GM06990 (cell line): ENCODE measurements at regions not wholly inside any gene's neighbourhood (a gene's known extent, or its start where the extent isn't known, plus 50 kb on each side); places are given as distances from the start of the nearest gene placed in this dataset.

ENCODE experiments used
- DNase-seq: peaks from one replicate; pipeline ENCODE4 v3.0.0-alpha.2; 2011; ENCODE audit not compliant: insufficient read length; ENCODE audit errors: extremely low read depth
- H3K27me3 ChIP-seq: replicated peaks from 2 replicates; pipeline ENCODE4 v1.6.0; 2011; ENCODE audit warnings: low read length; ENCODE audit not compliant: control insufficient read depth, insufficient read depth
- H3K36me3 ChIP-seq: 2 replicates; pipeline ENCODE4 v1.5.1; 2011; ENCODE audit warnings: low read length; ENCODE audit not compliant: control insufficient read depth, insufficient read depth
- H3K4me3 ChIP-seq: replicated peaks from 2 replicates; pipeline ENCODE4 v1.5.1; 2011; ENCODE audit warnings: low read depth, mild to moderate bottlenecking, control low read depth, low read length
- CTCF ChIP-seq: IDR thresholded peaks from 2 replicates; pipeline ENCODE4 v1.5.1; 2011; ENCODE audit warnings: low read length, control low read depth, mild to moderate bottlenecking, inconsistent platforms; ENCODE audit not compliant: insufficient read depth, poor library complexity, severe bottlenecking

GRCh38 chr9:108650826-108651225 is 205.0 kb downstream of the ACTL7B start:
- H3K4me3 ChIP-seq = no peak overlapping the region
- no peaks in the 10 kb centered on the region for H3K36me3 ChIP-seq
- H3K27me3 ChIP-seq = no peaks in the 10 kb centered on the region
- TF ChIP-seq CTCF = no peak
- no peak for DNase-seq

GRCh38 chr9:108645520-108645919 is 210.3 kb downstream of the ACTL7B start:
- Histone ChIP-seq H3K27me3 (no peaks in the 10 kb centered on the region; the same call in 1 of the 2 replicates), H3K36me3 (no peaks in the 10 kb centered on the region), H3K4me3 (no peak overlapping the region)
- TF ChIP-seq CTCF = no peak
- DNase-seq = no peak

GRCh38 chr9:108643731-108644510 is 211.9 kb downstream of the ACTL7B start:
- TF ChIP-seq CTCF = no peak
- H3K36me3 ChIP-seq = no peaks in the 10 kb centered on the region
- no peaks in the 10 kb centered on the region; the same call in 1 of the 2 replicates for H3K27me3 ChIP-seq
- DNase-seq = no peak
- no peak overlapping the region for H3K4me3 ChIP-seq

GRCh38 chr9:108642871-108643270 is 212.9 kb downstream of the ACTL7B start:
- Histone ChIP-seq H3K4me3 (no peak overlapping the region), H3K36me3 (no peaks in the 10 kb centered on the region), H3K27me3 (no peaks in the 10 kb centered on the region; the same call in 1 of the 2 replicates)
- no peak for TF ChIP-seq CTCF
- no peak for DNase-seq

- Histone ChIP-seq H3K27me3 (no peaks in the 10 kb centered on the region; the same call in 1 of the 2 replicates), H3K4me3 (no peak overlapping the region), H3K36me3 (no peaks in the 10 kb centered on the region)
- DNase-seq = no peak
- TF ChIP-seq CTCF = no peak
Observed at GRCh38 chr9:108640230-108640629, 215.6 kb downstream of the ACTL7B start.
